ENCODE measurements at regions not wholly inside any gene's neighbourhood (a gene's known extent, or its start where the extent isn't known, plus 50 kb on each side); places are given as distances from the start of the nearest gene placed in this dataset.
A peak's percentile ranks its signal among the peaks of the same experiment; 100 is the strongest.
"Not testable (repeated sequence)": the region's sequence is repeated elsewhere in the genome, so short reads cannot be mapped to it uniquely, and the experiment has no call there.

- no peak for DNase-seq (ENCODE audit: low read depth)
- TF ChIP-seq, protein P1, sequence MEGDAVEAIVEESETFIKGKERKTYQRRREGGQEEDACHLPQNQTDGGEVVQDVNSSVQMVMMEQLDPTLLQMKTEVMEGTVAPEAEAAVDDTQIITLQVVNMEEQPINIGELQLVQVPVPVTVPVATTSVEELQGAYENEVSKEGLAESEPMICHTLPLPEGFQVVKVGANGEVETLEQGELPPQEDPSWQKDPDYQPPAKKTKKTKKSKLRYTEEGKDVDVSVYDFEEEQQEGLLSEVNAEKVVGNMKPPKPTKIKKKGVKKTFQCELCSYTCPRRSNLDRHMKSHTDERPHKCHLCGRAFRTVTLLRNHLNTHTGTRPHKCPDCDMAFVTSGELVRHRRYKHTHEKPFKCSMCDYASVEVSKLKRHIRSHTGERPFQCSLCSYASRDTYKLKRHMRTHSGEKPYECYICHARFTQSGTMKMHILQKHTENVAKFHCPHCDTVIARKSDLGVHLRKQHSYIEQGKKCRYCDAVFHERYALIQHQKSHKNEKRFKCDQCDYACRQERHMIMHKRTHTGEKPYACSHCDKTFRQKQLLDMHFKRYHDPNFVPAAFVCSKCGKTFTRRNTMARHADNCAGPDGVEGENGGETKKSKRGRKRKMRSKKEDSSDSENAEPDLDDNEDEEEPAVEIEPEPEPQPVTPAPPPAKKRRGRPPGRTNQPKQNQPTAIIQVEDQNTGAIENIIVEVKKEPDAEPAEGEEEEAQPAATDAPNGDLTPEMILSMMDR (IDR thresholded peaks at IDR 0.05; ENCODE audit: insufficient read depth, low read depth, low read length), result no peak
- H3K4me3 ChIP-seq (ENCODE audit: low read depth, low read length), result peak overlapping the region; percentile 46
Observed at GRCh38 chr2:44087714-44088092, 81.0 kb upstream of the PPM1B start.

DNA sequence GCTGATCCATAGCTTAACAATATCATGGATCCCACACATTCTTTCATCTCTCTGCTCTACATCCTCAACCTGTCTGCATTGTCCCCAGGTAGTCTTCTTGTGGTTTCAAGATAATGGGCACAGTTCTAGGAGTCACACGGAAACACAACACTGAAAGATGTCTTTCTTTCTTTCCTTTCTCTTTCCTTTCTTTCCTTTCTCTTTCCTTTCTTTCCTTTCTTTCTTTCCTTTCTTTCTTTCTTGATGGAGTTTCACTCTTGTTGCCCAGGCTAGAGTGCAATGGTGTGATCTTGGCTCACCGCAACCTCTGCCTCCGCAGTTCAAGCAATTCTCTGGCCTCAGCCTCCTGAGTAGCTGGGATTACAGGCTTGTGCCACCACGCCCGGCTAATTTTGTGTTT is 76.2 kb upstream of the PPM1B start:
- not testable (repeated sequence) for DNase-seq (ENCODE audit: low read depth)

GRCh38 chr2:44093970-44094369 is 74.7 kb upstream of the PPM1B start:
- no peak overlapping the region for H3K4me3 ChIP-seq (ENCODE audit: low read depth, low read length)
- TF ChIP-seq, protein P1 (IDR thresholded peaks at IDR 0.05; ENCODE audit: insufficient read depth, low read depth, low read length), result no peak
- DNase-seq (ENCODE audit: low read depth), result no peak

More for the DNA sequence above, 76.2 kb upstream of the PPM1B start:
- not testable (repeated sequence) for H3K4me3 ChIP-seq (ENCODE audit: low read depth, low read length)

- TF ChIP-seq, protein P1 (IDR thresholded peaks at IDR 0.05; ENCODE audit: insufficient read depth, low read depth, low read length), result no peak
- DNase-seq (ENCODE audit: low read depth), result no peak
- H3K4me3 ChIP-seq (ENCODE audit: low read depth, low read length), result no peak overlapping the region
Observed at GRCh38 chr2:44097322-44097907, 71.3 kb upstream of the PPM1B start.

GRCh38 chr2:44098050-44098449 is 70.6 kb upstream of the PPM1B start:
- TF ChIP-seq, protein P1 (IDR thresholded peaks at IDR 0.05; ENCODE audit: insufficient read depth, low read depth, low read length), result no peak
- H3K4me3 ChIP-seq (ENCODE audit: low read depth, low read length), result no peak overlapping the region
- DNase-seq (ENCODE audit: low read depth), result no peak

DNA sequence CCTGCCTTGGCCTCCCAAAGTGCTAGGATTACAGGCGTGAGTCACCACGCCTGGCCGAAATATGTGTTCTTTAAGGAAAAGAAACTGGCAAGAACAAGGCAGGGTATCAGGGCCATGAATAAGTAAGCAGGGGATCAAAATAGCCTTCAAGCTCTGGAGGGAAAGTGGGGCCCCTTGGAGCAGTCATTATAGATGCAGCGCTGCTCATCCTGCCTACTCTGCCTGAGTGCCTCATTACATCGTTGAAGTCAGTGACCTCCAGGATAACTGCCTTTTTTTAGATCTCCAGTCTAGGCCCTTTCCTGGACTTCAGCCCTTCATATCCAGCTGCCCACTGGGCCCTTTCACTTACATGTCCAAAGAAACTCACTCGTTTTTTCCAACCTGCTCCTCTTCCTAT is 69.8 kb upstream of the PPM1B start:
- TF ChIP-seq, protein P1 (IDR thresholded peaks at IDR 0.05; ENCODE audit: insufficient read depth, low read depth, low read length), result no peak
- no peak overlapping the region for H3K4me3 ChIP-seq (ENCODE audit: low read depth, low read length)
- no peak for DNase-seq (ENCODE audit: low read depth)

- TF ChIP-seq, protein P1 (IDR thresholded peaks at IDR 0.05; ENCODE audit: insufficient read depth, low read depth, low read length), result no peak
- peak; percentile 98 for DNase-seq (ENCODE audit: low read depth)
- no peak overlapping the region for H3K4me3 ChIP-seq (ENCODE audit: low read depth, low read length)
Observed at GRCh38 chr2:44100351-44100750, 68.3 kb upstream of the PPM1B start.

All from fibroblast of villous mesenchyme (primary cell).